H1 (cell line): ENCODE measurements at regions not wholly inside any gene's neighbourhood (a gene's known extent, or its start where the extent isn't known, plus 50 kb on each side); places are given as distances from the start of the nearest gene placed in this dataset.

ENCODE experiments used
- CTCF ChIA-PET: fragments of 300-600 bp; sonication (Branson Sonifier 250); formaldehyde crosslinking; loops from one replicate; lab custom pipeline; 2021; ENCODE audit not compliant: partially characterized antibody; lab: Charles Lee
- POLR2A ChIA-PET: fragments of 300-600 bp; sonication (Branson Sonifier 250); formaldehyde crosslinking; loops from one replicate; lab custom pipeline; 2021; ENCODE audit warnings: inconsistent platforms; ENCODE audit not compliant: partially characterized antibody; lab: Charles Lee
- DNase-seq, 2 experiments: peaks; one replicate each; pipeline versions ENCODE4 v3.0.0 to v3.0.0-alpha.2; 2010 to 2022; ENCODE audit warnings: low spot score in 2 of 2, low read depth in 1 of 2, mixed read lengths in 1 of 2
- FAIRE-seq: peaks from 2 replicates; lab custom pipeline; 2011; peaks lifted over from hg19 to GRCh38; lab: Jason Lieb, UNC
- H2AFZ ChIP-seq: 2 replicates; pipeline ENCODE4 v1.8.1; 2012; ENCODE audit warnings: low read length, inconsistent platforms
- H2AK5ac ChIP-seq: 2 replicates; pipeline ENCODE4 v1.6.1; 2013; ENCODE audit warnings: low read depth, low read length
- H2BK120ac ChIP-seq: replicated peaks from 2 replicates; pipeline ENCODE3; 2013; ENCODE audit warnings: low read depth, low read length, inconsistent platforms
- H2BK12ac ChIP-seq: 2 replicates; pipeline ENCODE4 v1.6.1; 2013; ENCODE audit warnings: low read depth, low read length
- H2BK15ac ChIP-seq: 2 replicates; pipeline ENCODE4 v1.6.1; 2013; ENCODE audit warnings: low read length
- H2BK20ac ChIP-seq: 2 replicates; pipeline ENCODE4 v1.6.1; 2013; ENCODE audit warnings: low read length
- H2BK5ac ChIP-seq: 2 replicates; pipeline ENCODE4 v1.6.1; 2013; ENCODE audit warnings: low read depth, low read length
- H3K14ac ChIP-seq: 2 replicates; pipeline ENCODE4 v1.6.1; 2013; ENCODE audit warnings: inconsistent platforms; ENCODE audit not compliant: insufficient read length
- H3K18ac ChIP-seq: 2 replicates; pipeline ENCODE4 v1.6.1; 2013; ENCODE audit warnings: low read length; ENCODE audit errors: extremely low read depth
- H3K23ac ChIP-seq: 2 replicates; pipeline ENCODE4 v1.6.1; 2013; ENCODE audit warnings: inconsistent platforms; ENCODE audit not compliant: insufficient read length
- H3K23me2 ChIP-seq: 2 replicates; pipeline ENCODE4 v1.6.1; 2013; ENCODE audit warnings: low read depth, low read length
- H3K27ac ChIP-seq: 2 replicates; pipeline ENCODE4 v1.6.1; 2011; ENCODE audit warnings: low read depth, low read length, inconsistent platforms
- H3K27me3 ChIP-seq, 4 experiments: replicated peaks in 1 of 4; 1 replicate in 1 of 4; 2 replicates in 3 of 4; pipeline versions ENCODE4 v1.6.1 to v1.8.1; 2011 to 2013; ENCODE audit warnings: low read length in 3 of 4, mild to moderate bottlenecking in 3 of 4, inconsistent platforms in 2 of 4, mixed read lengths in 2 of 4, moderate library complexity in 1 of 4; ENCODE audit not compliant: control insufficient read depth in 3 of 4, insufficient read depth in 3 of 4; ENCODE audit errors: extremely low read depth in 1 of 4
- H3K36me3 ChIP-seq, 4 experiments: 2 replicates each; pipeline versions ENCODE4 v1.6.1 to v1.8.1; 2011 to 2013; ENCODE audit warnings: mild to moderate bottlenecking in 4 of 4, low read length in 3 of 4, moderate library complexity in 2 of 4, control low read depth in 1 of 4, inconsistent platforms in 1 of 4; ENCODE audit not compliant: insufficient read depth in 4 of 4, control insufficient read depth in 2 of 4
- H3K4ac ChIP-seq: replicated peaks from 2 replicates; pipeline ENCODE3; 2013; ENCODE audit warnings: low read length, low read depth, mixed read lengths, inconsistent platforms; ENCODE audit not compliant: insufficient read length
- H3K4me1 ChIP-seq, 4 experiments: replicated peaks in 1 of 4; 1 replicate in 1 of 4; 2 replicates in 3 of 4; pipeline versions ENCODE4 v1.6.1 to v1.8.1; 2011 to 2013; ENCODE audit warnings: low read length in 3 of 4, inconsistent platforms in 2 of 4, mixed read lengths in 1 of 4; ENCODE audit not compliant: insufficient read depth in 4 of 4, control insufficient read depth in 3 of 4
- H3K4me2 ChIP-seq, 2 experiments: 2 replicates each; pipeline versions ENCODE4 v1.6.1 to v1.8.1; 2011 to 2013; ENCODE audit warnings: low read depth in 2 of 2, low read length in 2 of 2, control low read depth in 1 of 2, inconsistent platforms in 1 of 2, mild to moderate bottlenecking in 1 of 2; ENCODE audit not compliant: insufficient read depth in 1 of 2
- H3K4me3 ChIP-seq, 4 experiments: fragments of 200-600, 300-600 bp in 1 of 4; sonication (generic), shearing (Covaris generic), sonication (Bioruptor Twin) in 1 of 4; 2 replicates each; pipeline versions ENCODE4 v1.5.1 to v1.8.1; 2011 to 2016; ENCODE audit warnings: low read length in 4 of 4, low read depth in 3 of 4, control low read depth in 2 of 4, inconsistent platforms in 2 of 4, mild to moderate bottlenecking in 2 of 4, mixed read lengths in 1 of 4, moderate library complexity in 1 of 4; ENCODE audit not compliant: insufficient read depth in 2 of 4; ENCODE audit errors: extremely low read depth in 1 of 4
- H3K56ac ChIP-seq: replicated peaks from 2 replicates; pipeline ENCODE3; 2013; ENCODE audit warnings: low read depth, mild to moderate bottlenecking, mixed read lengths, low read length, inconsistent platforms; ENCODE audit not compliant: insufficient read length
- H3K79me1 ChIP-seq: 2 replicates; pipeline ENCODE4 v1.6.1; 2013; ENCODE audit warnings: low read depth, low read length, control low read depth
- H3K79me2 ChIP-seq, 2 experiments: 2 replicates each; pipeline versions ENCODE4 v1.6.1 to v1.8.1; 2012 to 2013; ENCODE audit warnings: low read length in 2 of 2, mild to moderate bottlenecking in 2 of 2, inconsistent platforms in 1 of 2; ENCODE audit not compliant: insufficient read depth in 2 of 2, control insufficient read depth in 1 of 2
- H3K9ac ChIP-seq, 4 experiments: replicated peaks in 1 of 4; 1 replicate in 1 of 4; 2 replicates in 3 of 4; pipeline versions ENCODE4 v1.6.1 to v1.8.1; 2011 to 2013; ENCODE audit warnings: low read depth in 3 of 4, low read length in 3 of 4, control low read depth in 2 of 4, mild to moderate bottlenecking in 2 of 4, moderate library complexity in 2 of 4, inconsistent platforms in 1 of 4; ENCODE audit errors: extremely low read depth in 1 of 4
- H3K9me3 ChIP-seq, 2 experiments: 2 replicates each; pipeline versions ENCODE4 v1.6.1 to v1.8.1; 2012 to 2013; ENCODE audit warnings: mild to moderate bottlenecking in 2 of 2, moderate library complexity in 2 of 2, control low read depth in 1 of 2, inconsistent platforms in 1 of 2, low read depth in 1 of 2, low read length in 1 of 2, mixed read lengths in 1 of 2; ENCODE audit not compliant: insufficient read depth in 2 of 2
- H4K20me1 ChIP-seq, 2 experiments: replicated peaks in 1 of 2; 2 replicates each; pipeline versions ENCODE3 to v1.8.1; 2011 to 2013; ENCODE audit warnings: inconsistent platforms in 2 of 2, low read length in 2 of 2, mild to moderate bottlenecking in 1 of 2; ENCODE audit not compliant: insufficient read depth in 2 of 2, control insufficient read depth in 1 of 2
- H4K5ac ChIP-seq: 2 replicates; pipeline ENCODE4 v1.6.1; 2013; ENCODE audit warnings: low read length, low read depth, mixed read lengths, inconsistent platforms; ENCODE audit not compliant: insufficient read length
- H4K8ac ChIP-seq: 2 replicates; pipeline ENCODE4 v1.8.0; 2013; ENCODE audit warnings: mild to moderate bottlenecking, moderate library complexity, low read length, inconsistent platforms; ENCODE audit not compliant: insufficient read depth; ENCODE audit errors: extremely low read depth
- H4K91ac ChIP-seq: replicated peaks from 2 replicates; pipeline ENCODE3; 2013; ENCODE audit warnings: low read length, mixed read lengths, inconsistent platforms; ENCODE audit not compliant: insufficient read length
- ASH2L ChIP-seq: fragments of 200-600, 300-600 bp; sonication (generic); IDR thresholded peaks from one replicate; pipeline ENCODE4 v1.7.1; 2017; ENCODE audit warnings: low read length
- HDAC2 ChIP-seq, 2 experiments: fragments of 300-600 bp in 1 of 2; sonication (generic) in 1 of 2; IDR thresholded peaks; 2 replicates each; pipeline ENCODE4 v1.6.1; 2011 to 2012; ENCODE audit warnings: low read depth in 2 of 2, low read length in 2 of 2, mild to moderate bottlenecking in 2 of 2, moderate library complexity in 2 of 2, borderline replicate concordance in 1 of 2, inconsistent platforms in 1 of 2
- KDM5A ChIP-seq: fragments of 200-600 bp; IDR thresholded peaks from 2 replicates; pipeline ENCODE4 v1.7.1; 2012; ENCODE audit warnings: mild to moderate bottlenecking, low read length, inconsistent platforms, mixed read lengths
- POLR2AphosphoS5 ChIP-seq: IDR thresholded peaks from 2 replicates; pipeline ENCODE4 v1.6.1; 2011; ENCODE audit warnings: low read depth, low read length
- RXRA ChIP-seq: IDR thresholded peaks from 2 replicates; pipeline ENCODE4 v1.6.1; 2011; ENCODE audit warnings: low read depth, mild to moderate bottlenecking, low read length, moderate library complexity; ENCODE audit not compliant: insufficient read depth
- SAP30 ChIP-seq: fragments of 300-600 bp; sonication (generic); IDR thresholded peaks from 2 replicates; pipeline ENCODE4 v1.7.1; 2012; ENCODE audit warnings: low read length, moderate library complexity, mild to moderate bottlenecking, inconsistent platforms; ENCODE audit not compliant: insufficient read depth, insufficient replicate concordance
- SP2 ChIP-seq: IDR thresholded peaks from 2 replicates; pipeline ENCODE4 v1.6.1; 2012; ENCODE audit warnings: mild to moderate bottlenecking, low read length, inconsistent platforms
- SRF ChIP-seq: IDR thresholded peaks from 2 replicates; pipeline ENCODE4 v1.6.1; 2011; ENCODE audit warnings: mild to moderate bottlenecking, low read depth, low read length, moderate library complexity
- TCF12 ChIP-seq: IDR thresholded peaks from 2 replicates; pipeline ENCODE4 v1.6.1; 2011; ENCODE audit warnings: low read depth, mild to moderate bottlenecking, low read length
- WGBS, 2 experiments: shearing (Covaris generic) in 1 of 2; methylation state at CpG; one replicate each; pipeline versions ENCODE4 v1.1.6 to v1.1.7; 2013 to 2015; ENCODE audit warnings: low lambda C conversion rate in 2 of 2, mixed read lengths in 2 of 2, inconsistent platforms in 1 of 2, low coverage in 1 of 2, missing lambda C conversion rate in 1 of 2; ENCODE audit not compliant: insufficient replicate concordance in 2 of 2, insufficient coverage in 1 of 2, insufficient read length in 1 of 2; ENCODE audit errors: extremely low coverage in 1 of 2, missing lambda C conversion rate in 1 of 2; 5-methylcytosine and 5-hydroxymethylcytosine counted together

DNA sequence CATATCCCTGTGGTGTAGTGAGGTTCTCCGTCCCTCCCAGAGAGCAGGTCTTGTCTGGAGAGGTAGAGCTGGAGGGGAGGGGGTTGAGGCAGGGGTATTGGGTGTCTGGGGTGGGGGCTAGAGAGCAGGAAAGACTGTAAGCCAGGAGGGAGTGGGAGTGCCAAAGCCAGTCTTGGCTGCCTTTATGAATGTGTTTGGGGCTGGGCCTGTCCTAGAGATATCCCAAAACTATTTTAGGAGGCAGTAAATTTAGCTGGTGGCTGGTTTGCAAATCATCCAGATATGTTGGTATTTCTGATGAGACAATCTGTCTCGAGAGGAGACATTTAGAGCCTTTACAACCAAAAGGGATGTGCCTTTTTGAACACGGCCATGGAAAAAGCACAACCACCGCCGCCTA lies 166.6 kb downstream of the TLE3 start:
- 88% methylated on average over 5 of the region's 5 CpGs; no CpG with 5 or more reads in 1 of the 2 experiments for WGBS, 2 experiments
- TF ChIP-seq POLR2AphosphoS5, result no peak
- TF ChIP-seq ASH2L, result no peak
- TF ChIP-seq RXRA, result no peak
- no peak for TF ChIP-seq HDAC2 (IDR thresholded peaks at IDR 0.05; ENCODE audit: borderline replicate concordance in 1 of 2, low read depth in 2 of 2, low read length in 2 of 2)
- TF ChIP-seq SRF, result no peak
- TF ChIP-seq SAP30, result no peak
- no peak for TF ChIP-seq KDM5A
- TF ChIP-seq SP2, result no peak
- no peak for TF ChIP-seq TCF12
- no peak overlapping the region for H3K4ac ChIP-seq
- DNase-seq (no peak), FAIRE-seq (no peak)
- H2BK15ac ChIP-seq, result no peak overlapping the region
- H3K27me3 ChIP-seq, result no peaks in the 10 kb centered on the region
- H2BK20ac ChIP-seq, result no peak overlapping the region
- H3K79me2 ChIP-seq, result no peaks in the 10 kb centered on the region
- no peak overlapping the region for H2AK5ac ChIP-seq
- peaks cover 8 to 11% of the 10 kb centered on the region in 2 experiments for H3K9me3 ChIP-seq
- H2AFZ ChIP-seq, result no peak overlapping the region
- ChIA-PET POLR2A (no interaction called here), CTCF (interaction anchor here (0.6 to 1.1 kb wide), 2 partner anchors 321 to 396 kb away, joined by 3 read pairs; no protein-coding TSS in a partner anchor)
- no peaks in the 10 kb centered on the region for H3K4me1 ChIP-seq
- no peak overlapping the region for H3K27ac ChIP-seq
- no peaks in the 10 kb centered on the region for H4K20me1 ChIP-seq
- H3K23ac ChIP-seq, result no peak overlapping the region
- H3K4me2 ChIP-seq, result no peak overlapping the region
- no peak overlapping the region for H4K91ac ChIP-seq
- H3K36me3 ChIP-seq, result no peaks in the 10 kb centered on the region
- no peaks in the 10 kb centered on the region for H3K23me2 ChIP-seq
- no peak overlapping the region for H4K5ac ChIP-seq
- H3K14ac ChIP-seq, result no peak overlapping the region
- H2BK5ac ChIP-seq, result no peak overlapping the region
- no peaks in the 10 kb centered on the region for H3K79me1 ChIP-seq
- H3K9ac ChIP-seq, result no peak overlapping the region
- no peak overlapping the region for H2BK120ac ChIP-seq
- H4K8ac ChIP-seq, result no peak overlapping the region
- H3K4me3 ChIP-seq, result no peak overlapping the region
- H2BK12ac ChIP-seq, result no peak overlapping the region
- no peak overlapping the region for H3K18ac ChIP-seq
- H3K56ac ChIP-seq, result no peak overlapping the region
